NCI-H2081 treated with DMSO at 0.1 percent for 48 hours (cell line): ENCODE measurements at regions not wholly inside any gene's neighbourhood (a gene's known extent, or its start where the extent isn't known, plus 50 kb on each side); places are given as distances from the start of the nearest gene placed in this dataset.

Source experiments
- DNase-seq: peaks from one replicate; lab custom pipeline; 2025; lab: John Stamatoyannopoulos, UW

- no peak for DNase-seq
Measured at GRCh38 chr2:163834841-163835240, 99.0 kb upstream of the FIGN start.

GRCh38 chr2:163834221-163834620, 98.4 kb upstream of the FIGN start:
- DNase-seq = no peak

GRCh38 chr2:163828771-163829170, 93.0 kb upstream of the FIGN start:
- no peak for DNase-seq

- DNase-seq = no peak
Measured at GRCh38 chr2:163822033-163822432, 86.2 kb upstream of the FIGN start.

- no peak for DNase-seq
Measured at GRCh38 chr2:163812926-163813520, 77.2 kb upstream of the FIGN start.

GRCh38 chr2:163808406-163808805, 72.6 kb upstream of the FIGN start:
- DNase-seq = no peak

- DNase-seq = no peak
Measured at GRCh38 chr2:163802284-163802683, 66.5 kb upstream of the FIGN start.

- DNase-seq = no peak
Measured at GRCh38 chr2:163801486-163801885, 65.7 kb upstream of the FIGN start.

GRCh38 chr2:163800951-163801381, 65.2 kb upstream of the FIGN start:
- DNase-seq = peak; percentile 9

GRCh38 chr2:163799807-163800206, 64.0 kb upstream of the FIGN start:
- no peak for DNase-seq

- DNase-seq = no peak
Measured at GRCh38 chr2:163794635-163795034, 58.8 kb upstream of the FIGN start.
